HEK293T (cell line): ENCODE measurements at regions not wholly inside any gene's neighbourhood (a gene's known extent, or its start where the extent isn't known, plus 50 kb on each side); places are given as distances from the start of the nearest gene placed in this dataset.

Experiments used
- ARNT ChIP-seq: fragments of 450-650 bp; IDR thresholded peaks from 2 replicates; pipeline ENCODE4 v1.6.1; 2017; ENCODE audit warnings: mild to moderate bottlenecking
- BHLHE40 ChIP-seq: fragments of 450-650 bp; IDR thresholded peaks from 2 replicates; pipeline ENCODE4 v1.6.1; 2016; ENCODE audit warnings: mild to moderate bottlenecking, moderate library complexity, borderline replicate concordance
- CTBP1 ChIP-seq: fragments of 450-650 bp; IDR thresholded peaks from 2 replicates; pipeline ENCODE4 v1.6.1; 2016; ENCODE audit warnings: borderline replicate concordance
- ELF4 ChIP-seq: fragments of 450-650 bp; IDR thresholded peaks from 2 replicates; pipeline ENCODE4 v1.6.1; 2017; ENCODE audit warnings: antibody characterized with exemption
- FOXM1 ChIP-seq: fragments of 450-650 bp; IDR thresholded peaks from 2 replicates; pipeline ENCODE4 v1.6.1; 2017; ENCODE audit warnings: mild to moderate bottlenecking, borderline replicate concordance
- HDGF ChIP-seq: fragments of 450-650 bp; IDR thresholded peaks from 2 replicates; pipeline ENCODE4 v1.6.1; 2017; ENCODE audit warnings: antibody characterized with exemption, borderline replicate concordance
- L3MBTL2 ChIP-seq: fragments of 450-650 bp; conservative IDR thresholded peaks from 2 replicates; pipeline ENCODE4 v1.6.1; 2016; ENCODE audit warnings: mild to moderate bottlenecking
- LEF1 ChIP-seq: fragments of 450-650 bp; IDR thresholded peaks from 2 replicates; pipeline ENCODE4 v1.6.1; 2017; ENCODE audit warnings: mild to moderate bottlenecking, borderline replicate concordance
- NFRKB ChIP-seq: fragments of 450-650 bp; IDR thresholded peaks from 2 replicates; pipeline ENCODE4 v1.6.1; 2016; ENCODE audit warnings: mild to moderate bottlenecking, moderate library complexity
- PKNOX1 ChIP-seq: fragments of 450-650 bp; IDR thresholded peaks from 2 replicates; pipeline ENCODE4 v1.6.1; 2016
- SP1 ChIP-seq: fragments of 450-650 bp; IDR thresholded peaks from 2 replicates; pipeline ENCODE4 v1.6.1; 2017
- SUZ12 ChIP-seq: fragments of 450-650 bp; IDR thresholded peaks from 2 replicates; pipeline ENCODE4 v1.6.1; 2016; ENCODE audit warnings: mild to moderate bottlenecking
- TARDBP ChIP-seq: fragments of 450-650 bp; IDR thresholded peaks from 2 replicates; pipeline ENCODE4 v1.6.1; 2016
- ZNF384 ChIP-seq: fragments of 450-650 bp; IDR thresholded peaks from 2 replicates; pipeline ENCODE4 v1.6.1; 2016

- no peak for TF ChIP-seq FOXM1
- TF ChIP-seq ARNT: no peak
- TF ChIP-seq HDGF: no peak
- no peak for TF ChIP-seq SP1
- no peak for TF ChIP-seq NFRKB
- TF ChIP-seq SUZ12: no peak
- TF ChIP-seq L3MBTL2: no peak
- TF ChIP-seq PKNOX1: no peak
- TF ChIP-seq ZNF384: no peak
- no peak for TF ChIP-seq ELF4
- no peak for TF ChIP-seq LEF1
- TF ChIP-seq BHLHE40: no peak
- no peak for TF ChIP-seq TARDBP
- no peak for TF ChIP-seq CTBP1
Measured at GRCh38 chr5:52673495-52673894, 114.2 kb upstream of the ITGA1 start.
